ENCODE measurements at regions not wholly inside any gene's neighbourhood (a gene's known extent, or its start where the extent isn't known, plus 50 kb on each side); places are given as distances from the start of the nearest gene placed in this dataset.

DNA sequence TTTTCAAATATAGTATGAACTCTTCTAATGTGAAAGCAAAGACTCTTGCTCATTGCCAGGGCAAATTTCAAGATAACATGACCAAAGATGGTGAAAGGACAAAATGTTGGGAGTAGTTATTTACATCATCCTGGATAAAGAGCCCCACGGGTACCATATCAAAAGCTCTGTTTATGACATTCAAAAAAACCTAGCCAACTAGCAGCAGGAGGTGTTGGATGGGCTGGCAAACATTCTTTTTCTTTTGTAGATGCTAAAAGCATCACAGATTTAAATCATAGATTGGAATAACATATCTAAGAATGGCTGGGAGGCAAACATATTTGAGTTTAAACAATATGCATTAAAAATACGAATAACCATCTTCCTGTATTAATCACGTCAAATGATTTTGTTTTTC, 153.5 kb downstream of the ICOS start:
- Mint-ChIP-seq H3K27me3 (peaks cover 24 to 29% of the 10 kb centered on the region in 2 donors), H3K27ac (no peak overlapping the region), H3K9me3 (no peaks in the 10 kb centered on the region), H3K4me3 (no peak overlapping the region), H3K4me1 (ENCODE audit: low read depth in 2 of 2) (peaks cover 0 to 3% of the 10 kb centered on the region in 2 donors), H3K36me3 (peaks cover 15% of the 10 kb centered on the region)
- DNase-seq (ENCODE audit: low spot score) (no peak), ATAC-seq (no peak)

- Mint-ChIP-seq H3K36me3 (peaks cover 4% of the 10 kb centered on the region), H3K27me3 (peaks cover 11 to 15% of the 10 kb centered on the region in 2 donors), H3K4me1 (ENCODE audit: low read depth in 2 of 2) (peaks cover 39 to 51% of the 10 kb centered on the region in 2 donors), H3K4me3 (peak overlapping the region; percentile 68), H3K27ac (peak overlapping the region; percentile 61 to 87), H3K9me3 (no peaks in the 10 kb centered on the region)
- ATAC-seq (peak in 1 of 2 donors; percentile 59), DNase-seq (ENCODE audit: low spot score) (no peak)
These were observed 168.2 kb downstream of the ICOS start for GRCh38 chr2:204104811-204105210.

GRCh38 chr2:204108330-204108751, 171.8 kb downstream of the ICOS start:
- H3K27ac Mint-ChIP-seq = peak overlapping the region; percentile 94
- peak overlapping the region; percentile 86 for H3K4me3 Mint-ChIP-seq
- H3K36me3 Mint-ChIP-seq = peaks cover 4% of the 10 kb centered on the region
- H3K9me3 Mint-ChIP-seq = no peaks in the 10 kb centered on the region
- DNase-seq (ENCODE audit: low spot score) (peak; percentile 67), ATAC-seq (peak; percentile 63 to 77)
- H3K27me3 Mint-ChIP-seq = peaks cover 10 to 11% of the 10 kb centered on the region in 2 donors
- H3K4me1 Mint-ChIP-seq (ENCODE audit: low read depth in 2 of 2) = peaks cover 58 to 77% of the 10 kb centered on the region in 2 donors

DNA sequence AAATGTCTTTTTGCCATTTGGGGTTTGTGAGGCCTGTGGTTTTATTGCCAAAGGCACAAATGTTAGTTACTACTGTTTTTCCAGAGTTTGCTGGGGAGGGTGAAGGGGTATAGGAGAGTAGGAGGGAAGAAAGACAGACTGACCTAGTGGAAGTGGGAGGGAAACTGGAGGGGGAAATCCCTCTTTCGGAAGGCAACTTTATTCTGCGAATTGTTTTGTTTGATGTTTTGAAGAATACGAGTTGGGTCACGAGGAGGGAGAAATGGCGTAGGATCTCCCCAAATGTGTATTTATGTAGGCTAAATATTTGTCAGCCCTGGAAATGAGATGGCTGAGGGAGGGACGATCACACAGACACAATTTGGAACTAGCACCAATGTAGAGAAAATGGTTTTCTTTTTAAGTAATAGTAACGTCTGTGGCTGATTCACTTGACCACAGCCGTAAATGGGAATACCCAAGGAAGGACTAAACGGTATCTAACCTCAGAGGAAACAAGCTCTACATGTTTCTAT, 172.3 kb downstream of the ICOS start:
- DNase-seq (ENCODE audit: low spot score) = peak; percentile 73
- peaks cover 9 to 10% of the 10 kb centered on the region in 2 donors for H3K27me3 Mint-ChIP-seq

GRCh38 chr2:204109681-204110080, 173.1 kb downstream of the ICOS start:
- DNase-seq (ENCODE audit: low spot score) (no peak), ATAC-seq (peak; percentile 10 to 13)
- Mint-ChIP-seq H3K27ac (peak overlapping the region; percentile 94), H3K4me3 (peak overlapping the region; percentile 86), H3K27me3 (peaks cover 6 to 9% of the 10 kb centered on the region in 2 donors), H3K9me3 (no peaks in the 10 kb centered on the region), H3K4me1 (ENCODE audit: low read depth in 2 of 2) (peaks cover 60 to 78% of the 10 kb centered on the region in 2 donors), H3K36me3 (no peaks in the 10 kb centered on the region)

More for the DNA sequence above, 172.3 kb downstream of the ICOS start:
- H3K4me3 Mint-ChIP-seq = peak overlapping the region; percentile 86
- peak; percentile 69 to 82 for ATAC-seq
- H3K4me1 Mint-ChIP-seq (ENCODE audit: low read depth in 2 of 2) = peaks cover 57 to 78% of the 10 kb centered on the region in 2 donors
- H3K9me3 Mint-ChIP-seq = no peaks in the 10 kb centered on the region
- H3K36me3 Mint-ChIP-seq = peaks cover 3% of the 10 kb centered on the region
- peak overlapping the region; percentile 94 for H3K27ac Mint-ChIP-seq

- Mint-ChIP-seq H3K9me3 (no peaks in the 10 kb centered on the region), H3K27me3 (peaks cover 6 to 9% of the 10 kb centered on the region in 2 donors), H3K36me3 (no peaks in the 10 kb centered on the region), H3K27ac (peak overlapping the region; percentile 94), H3K4me3 (peak overlapping the region; percentile 86), H3K4me1 (ENCODE audit: low read depth in 2 of 2) (peaks cover 64 to 78% of the 10 kb centered on the region in 2 donors)
- ATAC-seq (peak; percentile 77 to 86), DNase-seq (ENCODE audit: low spot score) (peak; percentile 86)
These were observed 173.8 kb downstream of the ICOS start for GRCh38 chr2:204110338-204110741.

DNA sequence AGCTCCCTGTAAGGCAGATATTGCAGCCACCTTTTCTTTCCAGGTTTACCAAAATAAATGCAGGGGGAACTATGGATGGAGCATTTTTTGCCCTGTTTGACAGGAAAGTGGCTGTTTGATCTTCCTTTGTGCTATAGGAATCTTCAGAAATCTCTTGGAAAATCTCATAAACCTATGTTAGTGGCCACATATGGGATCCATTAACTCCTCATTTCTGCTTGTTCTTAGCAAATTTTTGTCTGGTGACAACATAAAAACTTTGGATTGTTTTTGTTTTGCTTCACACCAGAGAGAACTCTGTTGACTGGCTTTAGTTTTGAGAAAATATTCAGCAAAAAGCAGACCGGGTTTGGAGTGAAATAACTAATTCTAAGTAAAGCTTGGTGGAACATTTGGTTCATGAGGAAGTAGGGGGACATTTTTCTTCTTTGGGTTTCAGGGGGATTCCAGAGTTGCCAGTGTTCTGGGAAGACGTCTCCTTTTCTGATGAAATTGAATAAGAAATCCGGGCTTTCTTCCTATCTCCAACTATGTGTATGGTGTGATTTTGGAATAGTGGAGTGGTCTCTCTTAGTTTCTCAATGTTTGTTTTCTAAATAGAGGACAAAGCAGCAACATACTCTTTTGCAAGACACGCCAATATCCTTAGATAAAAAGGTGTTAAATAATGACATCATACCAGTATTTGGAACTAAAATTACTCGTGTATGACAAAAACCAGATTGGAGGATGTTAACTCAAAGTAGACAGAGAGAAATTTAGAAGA, 174.4 kb downstream of the ICOS start:
- Mint-ChIP-seq H3K36me3 (no peaks in the 10 kb centered on the region), H3K9me3 (no peaks in the 10 kb centered on the region), H3K27ac (peak overlapping the region; percentile 94), H3K4me1 (ENCODE audit: low read depth in 2 of 2) (peaks cover 60 to 74% of the 10 kb centered on the region in 2 donors), H3K4me3 (peak overlapping the region; percentile 86), H3K27me3 (peaks cover 1 to 5% of the 10 kb centered on the region in 2 donors)
- no peak for DNase-seq (ENCODE audit: low spot score)
- ATAC-seq = no peak

- Mint-ChIP-seq H3K4me1 (ENCODE audit: low read depth in 2 of 2) (peaks cover 57 to 68% of the 10 kb centered on the region in 2 donors), H3K36me3 (no peaks in the 10 kb centered on the region), H3K27me3 (peaks cover 0 to 9% of the 10 kb centered on the region in 2 donors), H3K9me3 (no peaks in the 10 kb centered on the region), H3K27ac (peak overlapping the region; percentile 94), H3K4me3 (peak overlapping the region; percentile 86)
- no peak for DNase-seq (ENCODE audit: low spot score)
- ATAC-seq = no peak
These were observed 175.7 kb downstream of the ICOS start for GRCh38 chr2:204112084-204112770.

GRCh38 chr2:204114295-204115136, 178.0 kb downstream of the ICOS start:
- Mint-ChIP-seq H3K36me3 (no peaks in the 10 kb centered on the region), H3K9me3 (no peaks in the 10 kb centered on the region), H3K4me3 (peak overlapping the region; percentile 28), H3K27me3 (peaks cover 0 to 9% of the 10 kb centered on the region in 2 donors), H3K27ac (peak overlapping the region; percentile 47 to 67), H3K4me1 (ENCODE audit: low read depth in 2 of 2) (peaks cover 44 to 55% of the 10 kb centered on the region in 2 donors)
- no peak for ATAC-seq
- no peak for DNase-seq (ENCODE audit: low spot score)

GRCh38 chr2:204115137-204116056, 178.8 kb downstream of the ICOS start:
- H3K36me3 Mint-ChIP-seq = no peaks in the 10 kb centered on the region
- H3K9me3 Mint-ChIP-seq = no peaks in the 10 kb centered on the region
- H3K4me3 Mint-ChIP-seq = no peak overlapping the region
- H3K27ac Mint-ChIP-seq = peak overlapping the region in 1 of 2 donors; percentile 67
- peaks cover 0 to 10% of the 10 kb centered on the region in 2 donors for H3K27me3 Mint-ChIP-seq
- no peak for ATAC-seq
- DNase-seq (ENCODE audit: low spot score) = no peak
- peaks cover 37 to 49% of the 10 kb centered on the region in 2 donors for H3K4me1 Mint-ChIP-seq (ENCODE audit: low read depth in 2 of 2)

DNA sequence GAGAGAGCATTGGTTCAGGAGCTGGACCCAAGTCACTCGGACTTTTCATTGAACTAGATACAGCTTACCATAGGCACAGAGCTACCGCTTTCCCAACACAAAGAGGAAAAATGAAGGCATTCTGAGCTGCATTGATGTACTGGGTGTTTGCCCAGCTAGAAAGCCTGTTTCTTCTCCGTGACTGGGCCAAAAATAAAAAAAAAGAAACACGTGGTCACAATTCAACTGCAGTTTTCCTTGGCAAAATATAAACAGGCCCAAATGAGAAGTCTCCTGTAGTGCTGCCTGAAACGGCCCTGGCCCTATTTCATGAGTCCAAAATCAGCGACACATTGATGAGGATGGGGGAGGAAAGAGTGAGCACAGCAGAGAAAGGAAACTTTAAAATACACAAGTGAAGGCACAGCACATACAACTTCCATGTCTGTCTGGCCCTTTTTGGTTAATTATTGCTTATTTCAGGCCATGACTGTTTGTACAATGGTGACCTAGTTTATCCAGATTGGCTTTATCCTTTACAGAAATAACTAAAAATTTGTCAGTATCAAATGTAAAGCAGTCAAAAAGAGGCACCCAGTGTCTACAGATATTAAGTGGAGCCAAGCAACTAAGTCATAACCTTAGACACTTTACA, 179.7 kb downstream of the ICOS start:
- Mint-ChIP-seq H3K27me3 (peaks cover 0 to 14% of the 10 kb centered on the region in 2 donors), H3K9me3 (no peaks in the 10 kb centered on the region), H3K36me3 (no peaks in the 10 kb centered on the region), H3K4me1 (ENCODE audit: low read depth in 2 of 2) (peaks cover 35 to 45% of the 10 kb centered on the region in 2 donors), H3K4me3 (no peak overlapping the region), H3K27ac (peak overlapping the region in 1 of 2 donors; percentile 43)
- ATAC-seq (no peak), DNase-seq (ENCODE audit: low spot score) (no peak)

DNA sequence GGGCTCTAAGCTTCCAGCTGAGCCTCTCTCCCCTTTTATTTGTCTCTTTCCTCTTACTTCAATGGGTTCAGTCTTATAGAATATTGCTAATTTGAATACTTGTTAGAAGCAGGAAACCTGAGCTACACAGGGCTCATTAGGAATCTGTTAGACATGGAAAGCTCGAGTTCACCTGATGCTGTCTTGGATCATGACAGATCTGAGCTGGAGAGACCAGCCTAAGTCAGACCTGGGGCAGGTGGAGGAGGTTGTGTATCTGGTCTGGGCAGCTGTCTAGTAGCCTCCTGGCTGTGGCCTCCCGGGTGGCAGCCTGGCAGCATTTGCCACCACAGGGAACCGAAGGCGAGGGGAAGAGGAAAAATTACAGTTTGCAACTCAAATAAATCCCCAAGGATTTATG, 185.9 kb downstream of the ICOS start:
- Mint-ChIP-seq H3K27me3 (peaks cover 18 to 27% of the 10 kb centered on the region in 2 donors), H3K9me3 (no peaks in the 10 kb centered on the region), H3K4me1 (ENCODE audit: low read depth in 2 of 2) (peaks cover 14 to 16% of the 10 kb centered on the region in 2 donors), H3K36me3 (peaks cover 6% of the 10 kb centered on the region), H3K27ac (peak overlapping the region in 1 of 2 donors; percentile 74), H3K4me3 (no peak overlapping the region)
- DNase-seq (ENCODE audit: low spot score) (no peak), ATAC-seq (no peak)
